Skin of body (tissue), 1 donor: ENCODE measurements at regions not wholly inside any gene's neighbourhood (a gene's known extent, or its start where the extent isn't known, plus 50 kb on each side); places are given as distances from the start of the nearest gene placed in this dataset.
"Not testable (repeated sequence)": the region's sequence is repeated elsewhere in the genome, so short reads cannot be mapped to it uniquely, and the experiment has no call there.

Experiments
- DNase-seq: peaks from one replicate; lab custom pipeline; 2025; lab: John Stamatoyannopoulos, UW

- DNase-seq, result no peak
These were observed 895.0 kb upstream of the SLITRK1 start for GRCh38 chr13:84777316-84777715.

- no peak for DNase-seq
These were observed 894.3 kb upstream of the SLITRK1 start for GRCh38 chr13:84776593-84776992.

GRCh38 chr13:84775920-84776319 lies 893.6 kb upstream of the SLITRK1 start:
- DNase-seq, result not testable (repeated sequence)

DNA sequence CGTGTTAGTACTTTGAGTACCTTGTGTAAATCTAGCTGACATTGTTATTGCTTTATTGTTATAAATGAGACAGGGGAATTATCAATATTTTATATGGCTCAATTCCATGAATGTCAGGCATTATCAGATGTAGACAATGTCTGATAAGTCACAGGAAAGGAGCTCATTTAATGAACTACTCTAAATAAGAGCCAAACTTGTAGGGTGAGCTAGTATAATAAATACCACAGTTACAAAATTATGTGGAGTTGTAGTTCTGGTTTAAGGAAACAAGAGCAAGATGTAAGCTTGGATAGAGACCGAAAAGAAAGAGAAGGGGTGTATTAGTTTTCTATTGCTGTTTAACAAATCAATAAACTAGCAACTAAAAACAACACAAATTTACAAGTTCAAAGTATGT lies 891.8 kb upstream of the SLITRK1 start:
- no peak for DNase-seq

DNA sequence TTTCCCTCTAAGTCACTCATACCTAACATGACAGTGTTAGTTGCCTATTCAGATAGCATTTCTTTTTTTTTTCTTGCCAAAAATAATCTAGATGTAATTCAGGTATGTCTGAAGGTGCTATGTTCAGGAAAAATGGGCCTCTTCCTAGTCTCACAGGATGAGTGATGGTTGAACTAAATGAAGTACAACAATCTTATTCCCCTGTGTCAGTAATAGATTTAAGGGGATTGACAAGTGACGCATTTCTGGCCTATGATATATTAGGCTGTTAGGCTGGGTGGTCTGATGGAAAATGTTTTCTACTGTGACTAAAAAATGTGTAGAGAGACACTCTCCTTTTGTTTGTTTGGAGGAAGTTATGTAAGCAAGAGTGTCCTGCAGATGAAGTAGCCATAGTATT lies 878.7 kb upstream of the SLITRK1 start:
- no peak for DNase-seq

- no peak for DNase-seq
These were observed 866.9 kb upstream of the SLITRK1 start for GRCh38 chr13:84749126-84749525.

GRCh38 chr13:84745051-84745551 lies 862.8 kb upstream of the SLITRK1 start:
- DNase-seq, result no peak

DNA sequence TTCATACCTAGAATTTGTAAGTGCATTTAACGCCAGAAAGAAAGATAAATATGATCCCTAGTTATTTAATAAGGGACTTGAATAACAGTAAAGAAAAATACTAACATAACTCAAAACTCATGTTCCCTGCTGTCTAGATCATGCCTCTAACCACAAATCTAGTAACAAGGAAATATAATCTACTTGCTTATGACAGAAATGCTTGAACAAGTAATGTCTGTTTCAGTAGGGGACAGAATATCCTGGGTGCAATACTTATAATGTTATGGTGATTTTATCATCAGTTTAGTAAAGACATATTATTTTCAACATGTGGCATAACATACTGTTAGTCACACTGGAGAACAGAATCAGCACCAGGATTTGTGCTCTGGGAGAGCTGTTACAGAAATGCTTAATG lies 861.9 kb upstream of the SLITRK1 start:
- DNase-seq, result no peak

- DNase-seq, result no peak
These were observed 859.0 kb upstream of the SLITRK1 start for GRCh38 chr13:84741253-84741652.

DNA sequence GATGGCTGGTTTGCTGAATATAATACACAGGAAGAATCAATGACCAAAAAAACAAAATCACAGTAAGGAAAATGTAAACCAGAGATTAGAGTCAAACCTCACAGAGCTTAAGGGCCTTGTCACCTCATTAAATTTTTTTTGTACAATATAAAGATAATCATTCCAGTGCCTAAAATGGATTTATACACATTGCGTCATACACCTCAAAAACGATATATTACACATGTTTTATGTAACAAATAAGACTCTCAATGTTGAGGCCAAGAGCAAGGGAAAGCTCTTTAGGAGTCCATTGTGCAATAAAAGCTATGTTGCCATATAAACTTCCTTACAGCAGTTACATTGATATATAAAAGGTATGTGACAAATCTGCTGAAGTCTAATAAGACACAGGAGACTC lies 856.7 kb upstream of the SLITRK1 start:
- DNase-seq, result no peak

DNA sequence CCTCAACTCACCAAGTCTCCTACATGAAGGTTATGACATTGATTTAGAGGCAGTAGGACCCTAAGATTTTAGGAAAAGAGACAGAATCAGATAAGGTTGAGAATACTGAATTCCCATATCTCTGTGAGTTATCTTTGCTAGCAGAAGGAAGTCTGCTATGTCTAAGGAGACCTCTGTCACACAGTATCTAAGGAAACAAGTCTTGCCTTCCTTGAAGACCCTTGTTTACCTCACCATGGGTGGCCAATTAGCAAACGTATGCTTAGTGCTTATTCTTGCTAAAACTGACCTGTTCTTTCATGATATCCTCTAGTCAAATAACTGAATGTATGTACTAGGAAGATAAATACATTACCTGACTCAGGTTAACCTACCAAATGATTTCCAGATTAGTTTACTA lies 855.4 kb upstream of the SLITRK1 start:
- DNase-seq, result no peak

DNA sequence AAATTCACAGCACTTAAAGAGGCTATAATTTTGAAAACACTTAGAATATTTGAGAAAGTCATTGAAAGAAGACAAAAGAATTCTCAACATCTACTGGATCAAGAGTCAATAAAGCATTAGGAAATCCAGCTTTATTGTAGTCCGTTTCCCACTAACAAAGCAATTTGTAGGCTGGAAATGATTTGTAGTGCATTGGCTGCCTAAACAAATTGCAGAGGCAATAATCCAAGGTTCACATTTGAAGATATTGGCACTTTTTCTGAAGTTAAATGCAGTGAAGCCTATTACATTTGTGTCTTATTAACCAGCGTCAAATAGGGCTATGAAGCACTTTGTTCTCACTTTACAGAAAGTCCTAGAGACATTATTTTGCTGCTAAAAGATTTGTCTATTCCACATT lies 848.1 kb upstream of the SLITRK1 start:
- DNase-seq, result no peak

DNA sequence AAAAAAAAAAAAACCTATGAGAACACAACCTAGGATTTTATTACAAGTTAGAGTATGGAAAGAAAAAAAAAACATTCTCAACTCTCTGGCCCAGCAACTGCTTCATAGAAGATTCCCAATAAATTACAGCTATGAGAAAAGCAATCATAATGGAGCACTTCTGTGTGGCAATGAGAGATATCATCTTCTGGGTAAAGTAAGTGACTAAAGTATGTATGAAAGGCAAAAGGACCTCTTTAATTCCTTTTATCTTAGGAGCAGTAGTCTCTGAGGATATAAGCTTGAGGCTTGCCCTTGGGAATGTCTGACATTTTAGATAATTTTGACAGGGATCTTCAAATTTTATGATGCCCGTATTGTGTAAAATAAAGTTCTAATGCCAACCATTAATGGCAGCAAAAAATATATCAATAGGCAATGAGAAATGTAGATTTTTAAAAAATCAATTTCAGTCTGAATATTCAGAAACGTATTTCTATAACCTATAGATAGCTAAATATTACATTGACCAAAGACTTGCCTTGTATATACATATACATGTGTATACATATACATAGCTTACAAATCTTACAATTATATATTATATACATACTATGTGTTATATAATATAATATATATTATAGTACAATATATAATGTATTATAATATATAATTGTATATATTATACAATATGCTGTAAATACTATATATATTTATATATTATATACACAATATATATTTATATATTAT lies 823.9 kb upstream of the SLITRK1 start:
- no peak for DNase-seq

DNA sequence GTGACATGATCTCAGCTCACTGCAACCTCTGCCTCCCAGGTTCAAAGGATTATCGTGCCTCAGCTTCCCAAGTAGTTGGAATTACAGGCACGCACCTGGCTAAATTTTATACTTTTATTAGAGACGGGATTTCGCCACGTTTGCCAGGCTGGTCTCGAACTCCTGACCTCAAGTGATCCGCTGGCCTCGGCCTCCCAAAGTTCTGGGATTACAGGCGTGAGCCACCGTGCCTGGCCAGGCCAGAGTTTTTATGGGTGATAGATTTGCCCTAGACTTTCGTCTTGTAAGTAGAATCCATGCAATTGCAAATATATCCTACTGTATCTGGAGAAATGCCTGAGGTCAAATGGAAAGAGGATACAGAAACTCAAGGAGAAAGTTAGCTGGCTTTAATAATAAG lies 819.9 kb upstream of the SLITRK1 start:
- no peak for DNase-seq

DNA sequence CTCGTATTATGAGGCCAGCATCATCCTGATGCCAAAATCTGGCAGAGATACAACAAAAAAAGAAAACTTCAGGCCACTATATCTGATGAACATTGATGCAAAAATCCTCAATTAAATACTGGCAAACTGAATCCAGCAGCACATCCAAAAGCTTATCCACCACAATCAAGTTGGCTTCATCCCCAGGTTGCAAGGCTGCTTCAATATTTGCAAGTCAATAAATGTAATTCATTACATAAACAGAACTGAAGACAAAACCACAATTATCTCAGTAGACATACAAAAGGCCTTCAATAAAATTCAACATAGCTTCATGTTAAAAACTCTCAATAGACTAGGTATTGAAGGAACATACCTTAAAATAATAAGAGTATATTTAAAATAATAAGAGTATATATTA lies 815.3 kb upstream of the SLITRK1 start:
- not testable (repeated sequence) for DNase-seq

GRCh38 chr13:84686973-84687372 lies 804.7 kb upstream of the SLITRK1 start:
- DNase-seq, result no peak

DNA sequence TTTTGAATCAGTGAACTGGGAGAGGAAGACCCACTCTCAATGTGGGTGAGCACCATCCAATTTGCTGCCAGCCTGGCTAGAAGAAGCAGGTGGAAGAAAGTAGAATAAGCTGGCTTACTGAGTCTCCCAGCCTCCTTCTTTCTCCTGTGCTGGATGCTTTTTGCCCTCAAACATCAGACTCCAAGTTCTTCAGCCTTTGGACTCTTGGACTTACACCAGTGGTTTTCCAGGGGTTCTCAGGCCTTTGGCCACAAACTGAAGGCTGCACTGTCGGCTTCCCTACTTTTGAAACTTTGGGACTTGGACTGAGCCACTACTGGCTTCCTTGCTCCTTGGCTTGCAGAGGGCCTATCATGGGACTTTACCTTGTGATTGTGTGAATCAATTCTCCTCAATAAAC lies 804.2 kb upstream of the SLITRK1 start:
- DNase-seq, result no peak

DNA sequence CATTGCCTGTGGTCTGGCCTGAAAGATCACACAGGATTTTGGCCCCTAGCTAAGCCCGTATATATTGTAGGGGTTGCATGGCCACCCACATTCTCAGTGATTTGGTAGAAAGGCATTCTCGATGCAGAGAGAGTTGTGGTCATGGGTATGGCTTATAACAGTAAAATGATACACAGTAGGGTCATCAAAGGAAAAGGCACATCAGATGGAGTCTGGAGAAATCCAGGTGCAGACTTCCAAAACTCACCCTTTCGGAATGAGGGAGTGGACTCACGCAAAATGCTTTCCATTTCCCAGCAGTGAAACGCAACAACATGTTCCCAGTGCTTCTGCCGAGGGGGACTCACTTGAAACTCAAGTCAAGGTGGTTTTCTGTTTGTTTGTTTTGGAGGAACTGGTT lies 802.5 kb upstream of the SLITRK1 start:
- no peak for DNase-seq

DNA sequence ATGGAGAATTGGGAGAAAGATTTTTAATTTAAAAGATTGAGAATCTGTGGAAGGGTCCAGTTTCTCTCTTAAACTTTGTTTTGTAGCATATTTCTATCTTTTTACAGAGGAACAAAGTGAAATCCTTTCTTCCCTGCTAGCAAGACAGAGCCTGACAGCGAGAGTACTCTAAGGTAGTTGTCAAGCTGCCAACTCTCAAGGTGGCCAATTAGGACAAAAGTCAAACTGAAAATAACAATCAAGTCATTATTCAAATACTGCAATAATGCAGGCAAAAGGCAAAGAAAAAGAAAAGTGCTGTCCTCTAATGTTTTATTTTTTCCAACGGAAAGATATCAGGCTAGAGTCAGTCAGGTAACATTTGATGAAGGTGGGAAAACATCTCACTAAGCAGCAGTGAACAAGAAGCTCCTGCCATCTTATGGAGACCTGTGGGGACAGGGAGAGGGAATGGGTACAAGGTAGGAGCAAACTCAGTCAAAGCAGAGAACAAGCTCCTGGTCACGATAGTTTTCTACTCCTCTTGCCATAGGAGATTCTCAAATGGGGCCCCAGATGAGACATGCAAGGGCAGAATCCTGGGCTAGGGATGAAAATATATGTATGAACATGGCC lies 801.9 kb upstream of the SLITRK1 start:
- no peak for DNase-seq

DNA sequence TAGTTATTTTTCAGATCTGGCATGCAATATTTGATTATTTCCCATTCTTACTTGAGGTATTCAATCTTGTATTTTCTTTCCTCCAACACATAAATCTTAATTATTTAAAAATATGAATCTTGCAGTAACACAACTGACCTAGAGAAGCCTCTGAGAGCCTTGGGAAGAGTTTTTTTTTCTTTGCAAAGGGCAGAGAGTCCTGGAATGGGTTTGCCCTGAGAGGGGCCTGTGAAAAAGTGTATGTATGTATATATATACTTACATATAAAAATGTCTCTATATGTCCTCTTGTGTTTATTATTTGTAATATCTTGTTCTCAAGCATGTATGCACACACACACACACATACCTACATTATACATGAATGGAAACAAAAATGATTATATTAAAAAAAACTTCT lies 801.2 kb upstream of the SLITRK1 start:
- no peak for DNase-seq

DNA sequence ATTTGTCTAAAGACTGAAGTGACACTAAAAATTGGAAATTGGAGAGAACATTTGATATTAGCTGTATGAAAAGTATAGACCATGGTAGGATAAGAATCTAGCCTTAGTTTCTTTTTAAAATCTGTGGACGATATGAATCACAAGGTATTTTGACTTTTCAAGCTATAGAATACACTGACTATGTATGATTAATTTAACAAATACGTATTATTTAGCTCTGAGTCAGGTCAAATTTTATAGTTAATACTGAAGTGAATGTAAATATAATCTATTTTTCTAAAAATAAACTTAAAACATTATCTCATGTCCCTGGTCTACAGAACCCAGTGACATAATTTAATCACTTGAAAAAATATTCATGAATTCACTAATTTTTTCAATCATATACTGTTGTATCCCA lies 795.6 kb upstream of the SLITRK1 start:
- no peak for DNase-seq

DNA sequence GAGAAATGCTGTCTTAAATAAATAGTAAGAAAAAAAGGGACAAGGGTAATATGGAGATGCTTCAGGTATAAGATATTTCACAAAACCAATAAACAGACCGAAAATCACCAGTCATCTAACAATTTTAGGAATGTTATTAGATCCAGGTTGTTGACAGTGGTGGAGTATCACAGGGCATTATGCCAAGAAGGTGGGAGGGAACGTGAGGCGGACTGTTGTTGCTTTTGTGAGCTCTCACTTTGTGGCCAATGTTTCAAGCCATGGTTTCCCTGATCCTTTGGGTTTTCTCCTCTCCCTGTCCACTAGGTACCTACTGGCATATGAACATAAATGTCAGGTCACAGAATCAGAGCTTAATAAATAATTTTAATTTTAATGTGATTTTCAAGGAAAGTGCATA lies 790.3 kb upstream of the SLITRK1 start:
- no peak for DNase-seq

GRCh38 chr13:84670245-84670644 lies 788.0 kb upstream of the SLITRK1 start:
- no peak for DNase-seq
